GM12892 (cell line): ENCODE measurements at regions not wholly inside any gene's neighbourhood (a gene's known extent, or its start where the extent isn't known, plus 50 kb on each side); places are given as distances from the start of the nearest gene placed in this dataset.

Experiments used
- DNase-seq: peaks from one replicate; pipeline ENCODE4 v3.0.0; 2011; ENCODE audit not compliant: insufficient read length
- FAIRE-seq: peaks from 2 replicates; lab custom pipeline; 2011; peaks lifted over from hg19 to GRCh38; lab: Jason Lieb, UNC
- POLR2A ChIP-seq: IDR thresholded peaks from 2 replicates; pipeline ENCODE4 v1.6.1; 2011; ENCODE audit warnings: low read depth, low read length, control low read depth
- POLR2AphosphoS5 ChIP-seq: IDR thresholded peaks from 2 replicates; pipeline ENCODE4 v1.6.1; 2011; ENCODE audit warnings: low read depth, low read length, control low read depth
- TAF1 ChIP-seq: IDR thresholded peaks from 2 replicates; pipeline ENCODE4 v1.6.1; 2011; ENCODE audit warnings: low read depth, mild to moderate bottlenecking, control low read depth, low read length, borderline replicate concordance

GRCh38 chr5:91541696-91542095 lies 158.6 kb upstream of the ARRDC3 start:
- TF ChIP-seq POLR2AphosphoS5, result no peak
- no peak for TF ChIP-seq TAF1
- no peak for TF ChIP-seq POLR2A
- FAIRE-seq (no peak), DNase-seq (no peak)

- DNase-seq (no peak), FAIRE-seq (no peak)
- no peak for TF ChIP-seq POLR2AphosphoS5
- TF ChIP-seq TAF1, result no peak
- no peak for TF ChIP-seq POLR2A
These were observed 155.1 kb upstream of the ARRDC3 start for GRCh38 chr5:91538179-91538578.

- TF ChIP-seq TAF1 (no peak), POLR2A (no peak), POLR2AphosphoS5 (no peak)
- DNase-seq (no peak), FAIRE-seq (no peak)
These were observed 152.4 kb upstream of the ARRDC3 start for GRCh38 chr5:91535499-91535898.

GRCh38 chr5:91534332-91534731 lies 151.2 kb upstream of the ARRDC3 start:
- TF ChIP-seq POLR2AphosphoS5, result no peak
- TF ChIP-seq TAF1, result no peak
- no peak for TF ChIP-seq POLR2A
- DNase-seq, result no peak
- no peak for FAIRE-seq

DNA sequence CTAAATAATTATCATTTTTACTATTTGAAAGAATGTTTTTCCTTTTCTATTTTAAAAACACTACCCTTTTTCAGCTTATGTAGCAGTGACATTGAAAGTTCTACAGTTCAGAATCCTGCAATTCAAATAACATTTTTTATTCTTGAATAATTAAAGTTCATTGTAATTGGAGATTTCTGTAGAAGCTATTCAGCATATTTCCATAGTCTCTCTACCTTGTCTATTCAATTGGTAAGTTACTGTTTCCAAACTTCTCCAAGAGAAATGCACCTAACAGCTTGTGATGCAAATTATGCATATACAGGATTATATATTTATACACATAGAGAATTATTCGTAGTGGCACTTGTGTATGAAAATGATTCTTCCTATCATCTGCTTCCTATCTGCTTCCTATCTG lies 149.7 kb upstream of the ARRDC3 start:
- FAIRE-seq, result no peak
- TF ChIP-seq TAF1, result no peak
- TF ChIP-seq POLR2A, result no peak
- no peak for TF ChIP-seq POLR2AphosphoS5

GRCh38 chr5:91532281-91532680 lies 149.2 kb upstream of the ARRDC3 start:
- FAIRE-seq (no peak), DNase-seq (no peak)
- no peak for TF ChIP-seq TAF1
- no peak for TF ChIP-seq POLR2AphosphoS5
- TF ChIP-seq POLR2A, result no peak

More for the DNA sequence above, 149.7 kb upstream of the ARRDC3 start:
- DNase-seq, result no peak

DNA sequence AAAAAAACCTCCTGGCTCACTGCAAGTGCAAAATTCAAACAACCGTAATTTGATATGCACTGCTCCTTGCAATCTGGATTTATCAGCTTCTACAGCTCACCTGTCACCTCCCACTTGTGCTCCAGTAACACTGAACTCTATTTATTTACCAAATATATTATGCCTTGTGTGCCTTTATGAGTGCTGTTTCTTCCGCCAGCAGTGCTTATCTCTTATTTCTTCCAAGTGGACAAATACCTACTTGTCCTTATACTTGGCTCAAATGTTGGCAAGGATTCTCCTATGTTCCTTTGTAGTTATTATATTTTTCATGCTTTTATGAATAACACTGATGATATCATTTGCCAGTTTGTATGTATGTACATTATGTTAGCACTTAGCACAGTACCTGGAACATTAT lies 145.7 kb upstream of the ARRDC3 start:
- TF ChIP-seq POLR2A (no peak), TAF1 (no peak), POLR2AphosphoS5 (no peak)
- no peak for DNase-seq
- FAIRE-seq, result no peak

DNA sequence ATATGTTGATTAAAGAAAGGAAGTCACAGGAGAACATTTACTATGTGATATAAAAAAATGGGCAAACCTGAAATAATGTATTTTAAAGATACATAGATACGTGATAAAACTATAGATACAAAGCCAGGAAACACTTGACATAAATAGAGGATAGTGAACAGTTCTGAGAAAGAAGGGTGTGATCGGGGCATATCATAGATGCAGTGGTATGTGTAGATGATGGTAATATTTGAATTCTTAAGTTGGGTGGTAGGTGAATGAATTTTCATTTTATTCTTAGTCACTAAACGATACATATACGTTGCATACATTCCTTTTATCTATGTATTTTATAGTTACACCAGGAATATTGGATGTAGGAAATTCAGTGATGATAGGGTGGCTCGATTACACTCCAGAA lies 138.7 kb upstream of the ARRDC3 start:
- no peak for DNase-seq

GRCh38 chr5:91521334-91521733 lies 138.2 kb upstream of the ARRDC3 start:
- FAIRE-seq (no peak), DNase-seq (no peak)
- TF ChIP-seq POLR2A (no peak), TAF1 (no peak), POLR2AphosphoS5 (no peak)

More for the DNA sequence above, 138.7 kb upstream of the ARRDC3 start:
- FAIRE-seq, result no peak
- TF ChIP-seq POLR2A (no peak), TAF1 (no peak), POLR2AphosphoS5 (no peak)

DNA sequence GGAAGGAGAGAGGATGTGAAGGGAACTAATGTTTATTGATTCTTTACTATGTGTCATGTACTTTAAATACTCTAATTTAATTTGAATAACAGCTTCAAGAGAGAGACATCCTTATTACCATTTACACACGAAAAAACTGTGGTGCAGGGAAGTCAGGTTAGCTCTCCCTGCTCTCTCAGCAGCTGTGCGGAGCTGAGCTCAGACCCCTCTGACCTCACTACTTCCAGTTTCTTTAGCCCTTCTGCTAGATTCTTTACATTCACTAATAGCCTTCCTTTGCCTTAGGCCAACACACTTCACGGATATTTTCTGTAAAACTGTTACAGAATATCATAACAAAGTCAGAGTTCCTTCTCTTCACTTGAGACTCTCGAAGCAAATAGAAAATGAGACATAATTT lies 131.3 kb upstream of the ARRDC3 start:
- TF ChIP-seq POLR2A (no peak), TAF1 (no peak), POLR2AphosphoS5 (no peak)
- FAIRE-seq (no peak), DNase-seq (no peak)

GRCh38 chr5:91503321-91503720 lies 120.2 kb upstream of the ARRDC3 start:
- no peak for TF ChIP-seq POLR2AphosphoS5
- no peak for TF ChIP-seq POLR2A
- FAIRE-seq (no peak), DNase-seq (no peak)

DNA sequence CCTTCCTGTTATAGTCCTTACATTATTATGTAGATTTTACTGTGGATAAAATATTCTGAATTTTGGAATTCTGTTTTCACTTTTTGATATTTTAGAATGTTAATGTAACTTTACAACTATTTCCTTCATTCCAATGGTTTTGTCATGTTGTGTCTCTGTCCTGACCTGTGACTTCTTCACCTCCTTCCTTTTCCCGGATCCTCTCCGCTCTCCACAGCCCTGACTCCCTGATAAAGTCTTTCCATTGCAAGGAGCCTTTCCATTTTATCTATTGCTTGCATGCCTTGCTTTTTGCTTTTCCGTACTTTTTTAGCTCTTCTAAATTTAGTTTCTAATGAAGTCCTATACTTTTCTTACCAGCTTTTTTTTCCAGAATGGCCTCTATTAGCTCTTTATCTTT lies 117.6 kb upstream of the ARRDC3 start:
- FAIRE-seq, result no peak
- TF ChIP-seq POLR2AphosphoS5 (no peak), TAF1 (no peak), POLR2A (no peak)
- no peak for DNase-seq
